GM12878 (cell line): ENCODE measurements at regions not wholly inside any gene's neighbourhood (a gene's known extent, or its start where the extent isn't known, plus 50 kb on each side); places are given as distances from the start of the nearest gene placed in this dataset.

ENCODE experiments used
- CEBPB ChIP-seq, 2 experiments: fragments of 150-350 bp in 1 of 2; IDR thresholded peaks; 2 replicates each; pipeline ENCODE4 v1.6.1; 2012 to 2014; ENCODE audit warnings: low read depth in 2 of 2, low read length in 2 of 2, borderline replicate concordance in 1 of 2, inconsistent platforms in 1 of 2
- ESRRA ChIP-seq: IDR thresholded peaks from 2 replicates; pipeline ENCODE4 v1.6.1; 2012; ENCODE audit warnings: mild to moderate bottlenecking, low read length, improper control_type of control experiment
- JUNB ChIP-seq: IDR thresholded peaks from 2 replicates; pipeline ENCODE4 v1.6.1; 2016; ENCODE audit warnings: antibody characterized with exemption, mild to moderate bottlenecking
- KLF5 ChIP-seq: fragments of 450-650 bp; IDR thresholded peaks from 2 replicates; pipeline ENCODE4 v1.6.1; 2014; ENCODE audit warnings: mild to moderate bottlenecking; ENCODE audit not compliant: partially characterized antibody
- MYC ChIP-seq: IDR thresholded peaks from 2 replicates; pipeline ENCODE4 v1.6.1; 2011; ENCODE audit warnings: mild to moderate bottlenecking, low read length, moderate library complexity, inconsistent platforms; ENCODE audit not compliant: insufficient read depth, insufficient replicate concordance, insufficient read length, severe bottlenecking
- NFIC ChIP-seq: IDR thresholded peaks from 2 replicates; pipeline ENCODE4 v1.6.1; 2012; ENCODE audit warnings: low read depth, mild to moderate bottlenecking, inconsistent platforms, low read length, moderate library complexity
- PAX8 ChIP-seq: fragments of 450-650 bp; IDR thresholded peaks from 2 replicates; pipeline ENCODE4 v1.6.1; 2017; ENCODE audit warnings: mild to moderate bottlenecking, moderate library complexity
- POLR2A ChIP-seq: IDR thresholded peaks from 2 replicates; pipeline ENCODE4 v1.6.1; 2011; ENCODE audit warnings: low read depth, mild to moderate bottlenecking, low read length
- WRNIP1 ChIP-seq: IDR thresholded peaks from 2 replicates; pipeline ENCODE4 v1.6.1; 2011; ENCODE audit warnings: low read depth, low read length, improper control_type of control experiment, borderline replicate concordance
- YY1 ChIP-seq: IDR thresholded peaks from 2 replicates; pipeline ENCODE4 v1.6.1; 2011; ENCODE audit warnings: low read depth, mild to moderate bottlenecking, low read length
- ZNF24 ChIP-seq: fragments of 450-650 bp; IDR thresholded peaks from 2 replicates; pipeline ENCODE4 v1.6.1; 2017; ENCODE audit warnings: antibody characterized with exemption, mild to moderate bottlenecking
- TF ChIP-seq, protein P1 (sequence below), 3 experiments: IDR thresholded peaks in 2 of 3; conservative IDR thresholded peaks in 1 of 3; 2 replicates each; pipeline ENCODE4 v1.5.1; 2011; ENCODE audit warnings: low read depth in 3 of 3, low read length in 3 of 3, mild to moderate bottlenecking in 3 of 3, control low read depth in 2 of 3, moderate library complexity in 2 of 3, inconsistent platforms in 1 of 3, mixed read lengths in 1 of 3; ENCODE audit not compliant: control insufficient read depth in 2 of 3, insufficient read depth in 1 of 3; ENCODE audit errors: extremely low read depth in 1 of 3
- TF ChIP-seq, protein P2 (sequence below): IDR thresholded peaks from 2 replicates; pipeline ENCODE4 v1.6.1; 2011; ENCODE audit warnings: low read depth, low read length, improper control_type of control experiment, borderline replicate concordance
- TF ChIP-seq, protein P3 (sequence below): IDR thresholded peaks from 2 replicates; pipeline ENCODE4 v1.6.1; 2011; ENCODE audit warnings: mild to moderate bottlenecking, low read depth, low read length, moderate library complexity; ENCODE audit not compliant: insufficient replicate concordance

DNA sequence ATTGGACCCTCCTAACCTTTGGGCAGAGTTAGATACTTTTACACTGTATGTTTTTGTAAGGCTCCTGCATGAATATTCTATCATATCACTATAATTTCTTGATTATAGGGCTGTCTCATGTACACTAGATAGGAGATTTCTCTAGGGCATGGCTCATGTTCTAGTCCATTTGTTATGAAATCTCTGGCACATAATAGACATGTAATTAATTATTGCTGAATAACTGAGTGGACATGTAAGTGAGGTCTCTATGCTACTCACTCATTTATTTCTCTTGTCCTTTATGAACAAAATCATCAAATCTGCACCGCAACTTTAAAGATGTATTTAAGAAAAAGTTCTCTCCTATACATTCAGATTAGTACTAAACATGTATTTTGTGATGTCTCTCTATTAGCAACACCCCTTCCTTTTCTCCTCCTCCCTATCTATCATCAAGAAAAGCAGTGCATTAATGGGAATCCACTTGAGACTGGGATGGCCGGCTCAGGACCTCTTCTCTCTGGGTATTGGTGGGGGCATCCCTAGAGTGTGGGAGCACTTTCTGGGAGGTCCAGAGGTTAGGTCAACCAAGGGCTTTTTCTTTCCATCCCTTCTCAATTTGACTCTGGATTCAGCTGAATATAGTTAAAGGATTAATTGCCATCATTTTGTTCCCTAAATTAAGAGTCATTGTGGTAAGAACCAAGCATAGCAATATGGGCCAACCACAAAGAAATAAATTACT is 168.0 kb upstream of the HMGA2 start:
- TF ChIP-seq, protein P1, sequence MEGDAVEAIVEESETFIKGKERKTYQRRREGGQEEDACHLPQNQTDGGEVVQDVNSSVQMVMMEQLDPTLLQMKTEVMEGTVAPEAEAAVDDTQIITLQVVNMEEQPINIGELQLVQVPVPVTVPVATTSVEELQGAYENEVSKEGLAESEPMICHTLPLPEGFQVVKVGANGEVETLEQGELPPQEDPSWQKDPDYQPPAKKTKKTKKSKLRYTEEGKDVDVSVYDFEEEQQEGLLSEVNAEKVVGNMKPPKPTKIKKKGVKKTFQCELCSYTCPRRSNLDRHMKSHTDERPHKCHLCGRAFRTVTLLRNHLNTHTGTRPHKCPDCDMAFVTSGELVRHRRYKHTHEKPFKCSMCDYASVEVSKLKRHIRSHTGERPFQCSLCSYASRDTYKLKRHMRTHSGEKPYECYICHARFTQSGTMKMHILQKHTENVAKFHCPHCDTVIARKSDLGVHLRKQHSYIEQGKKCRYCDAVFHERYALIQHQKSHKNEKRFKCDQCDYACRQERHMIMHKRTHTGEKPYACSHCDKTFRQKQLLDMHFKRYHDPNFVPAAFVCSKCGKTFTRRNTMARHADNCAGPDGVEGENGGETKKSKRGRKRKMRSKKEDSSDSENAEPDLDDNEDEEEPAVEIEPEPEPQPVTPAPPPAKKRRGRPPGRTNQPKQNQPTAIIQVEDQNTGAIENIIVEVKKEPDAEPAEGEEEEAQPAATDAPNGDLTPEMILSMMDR (IDR thresholded peaks at IDR 0.05 in 2 of 3, conservative IDR thresholded peaks at IDR 0.05 in 1 of 3; ENCODE audit: control insufficient read depth in 2 of 3, extremely low read depth in 1 of 3, insufficient read depth in 1 of 3, low read depth in 3 of 3, low read length in 3 of 3) = no peak
- TF ChIP-seq ESRRA (no peak), NFIC (no peak), ZNF24 (no peak), WRNIP1 (no peak), MYC (no peak), CEBPB (IDR thresholded peaks at IDR 0.05; ENCODE audit: borderline replicate concordance in 1 of 2, low read depth in 2 of 2, low read length in 2 of 2) (no peak), POLR2A (no peak), YY1 (no peak), PAX8 (no peak), JUNB (no peak), KLF5 (no peak)
- TF ChIP-seq, protein P2, sequence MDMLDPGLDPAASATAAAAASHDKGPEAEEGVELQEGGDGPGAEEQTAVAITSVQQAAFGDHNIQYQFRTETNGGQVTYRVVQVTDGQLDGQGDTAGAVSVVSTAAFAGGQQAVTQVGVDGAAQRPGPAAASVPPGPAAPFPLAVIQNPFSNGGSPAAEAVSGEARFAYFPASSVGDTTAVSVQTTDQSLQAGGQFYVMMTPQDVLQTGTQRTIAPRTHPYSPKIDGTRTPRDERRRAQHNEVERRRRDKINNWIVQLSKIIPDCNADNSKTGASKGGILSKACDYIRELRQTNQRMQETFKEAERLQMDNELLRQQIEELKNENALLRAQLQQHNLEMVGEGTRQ = no peak
- TF ChIP-seq, protein P3, sequence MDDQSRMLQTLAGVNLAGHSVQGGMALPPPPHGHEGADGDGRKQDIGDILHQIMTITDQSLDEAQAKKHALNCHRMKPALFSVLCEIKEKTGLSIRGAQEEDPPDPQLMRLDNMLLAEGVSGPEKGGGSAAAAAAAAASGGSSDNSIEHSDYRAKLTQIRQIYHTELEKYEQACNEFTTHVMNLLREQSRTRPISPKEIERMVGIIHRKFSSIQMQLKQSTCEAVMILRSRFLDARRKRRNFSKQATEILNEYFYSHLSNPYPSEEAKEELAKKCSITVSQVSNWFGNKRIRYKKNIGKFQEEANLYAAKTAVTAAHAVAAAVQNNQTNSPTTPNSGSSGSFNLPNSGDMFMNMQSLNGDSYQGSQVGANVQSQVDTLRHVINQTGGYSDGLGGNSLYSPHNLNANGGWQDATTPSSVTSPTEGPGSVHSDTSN = no peak
